ENCODE measurements at regions not wholly inside any gene's neighbourhood (a gene's known extent, or its start where the extent isn't known, plus 50 kb on each side); places are given as distances from the start of the nearest gene placed in this dataset.

DNA sequence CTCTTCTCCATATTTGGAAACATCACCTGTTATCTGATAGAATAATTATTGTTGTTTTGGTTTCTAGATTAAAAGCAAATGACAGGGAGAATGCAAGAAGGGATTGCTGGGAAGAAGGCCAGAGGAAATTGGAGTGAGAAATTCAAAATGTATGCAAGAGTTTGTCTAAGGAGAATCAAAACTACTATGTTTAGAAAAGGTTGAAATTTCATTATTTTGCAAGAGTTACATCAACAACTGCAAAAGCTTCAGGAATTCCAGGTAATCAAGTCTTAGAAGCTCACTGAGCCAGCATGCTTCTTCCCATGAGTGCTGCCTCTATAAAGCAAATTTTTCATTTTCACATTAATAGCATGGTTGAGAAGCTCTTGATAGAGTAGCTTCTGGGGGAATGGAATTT lies 177.2 kb upstream of the GBE1 start:
- no peak for TF ChIP-seq TEAD4 (IDR thresholded peaks at IDR 0.05)
- TF ChIP-seq RAD21 (IDR thresholded peaks at IDR 0.05; ENCODE audit: low read depth): no peak
- no peak for TF ChIP-seq CREB1 (IDR thresholded peaks at IDR 0.05; ENCODE audit: low read depth)
- TF ChIP-seq, protein P1, sequence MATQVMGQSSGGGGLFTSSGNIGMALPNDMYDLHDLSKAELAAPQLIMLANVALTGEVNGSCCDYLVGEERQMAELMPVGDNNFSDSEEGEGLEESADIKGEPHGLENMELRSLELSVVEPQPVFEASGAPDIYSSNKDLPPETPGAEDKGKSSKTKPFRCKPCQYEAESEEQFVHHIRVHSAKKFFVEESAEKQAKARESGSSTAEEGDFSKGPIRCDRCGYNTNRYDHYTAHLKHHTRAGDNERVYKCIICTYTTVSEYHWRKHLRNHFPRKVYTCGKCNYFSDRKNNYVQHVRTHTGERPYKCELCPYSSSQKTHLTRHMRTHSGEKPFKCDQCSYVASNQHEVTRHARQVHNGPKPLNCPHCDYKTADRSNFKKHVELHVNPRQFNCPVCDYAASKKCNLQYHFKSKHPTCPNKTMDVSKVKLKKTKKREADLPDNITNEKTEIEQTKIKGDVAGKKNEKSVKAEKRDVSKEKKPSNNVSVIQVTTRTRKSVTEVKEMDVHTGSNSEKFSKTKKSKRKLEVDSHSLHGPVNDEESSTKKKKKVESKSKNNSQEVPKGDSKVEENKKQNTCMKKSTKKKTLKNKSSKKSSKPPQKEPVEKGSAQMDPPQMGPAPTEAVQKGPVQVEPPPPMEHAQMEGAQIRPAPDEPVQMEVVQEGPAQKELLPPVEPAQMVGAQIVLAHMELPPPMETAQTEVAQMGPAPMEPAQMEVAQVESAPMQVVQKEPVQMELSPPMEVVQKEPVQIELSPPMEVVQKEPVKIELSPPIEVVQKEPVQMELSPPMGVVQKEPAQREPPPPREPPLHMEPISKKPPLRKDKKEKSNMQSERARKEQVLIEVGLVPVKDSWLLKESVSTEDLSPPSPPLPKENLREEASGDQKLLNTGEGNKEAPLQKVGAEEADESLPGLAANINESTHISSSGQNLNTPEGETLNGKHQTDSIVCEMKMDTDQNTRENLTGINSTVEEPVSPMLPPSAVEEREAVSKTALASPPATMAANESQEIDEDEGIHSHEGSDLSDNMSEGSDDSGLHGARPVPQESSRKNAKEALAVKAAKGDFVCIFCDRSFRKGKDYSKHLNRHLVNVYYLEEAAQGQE (IDR thresholded peaks at IDR 0.05; ENCODE audit: low read depth): no peak
- no peak for TF ChIP-seq FOXM1 (IDR thresholded peaks at IDR 0.05; ENCODE audit: borderline replicate concordance, low read depth)
- no peak for TF ChIP-seq EP300 (IDR thresholded peaks at IDR 0.05; ENCODE audit: borderline replicate concordance)
